Fibroblast of mammary gland (primary cell): ENCODE measurements at regions not wholly inside any gene's neighbourhood (a gene's known extent, or its start where the extent isn't known, plus 50 kb on each side); places are given as distances from the start of the nearest gene placed in this dataset.

Experiments
- DNase-seq: peaks from one replicate; pipeline ENCODE4 v3.0.0-alpha.2; 2010; ENCODE audit warnings: low read depth
- H3K4me3 ChIP-seq: 2 replicates; pipeline ENCODE4 v1.5.1; 2011; ENCODE audit warnings: low read depth, mild to moderate bottlenecking, low read length, moderate library complexity; ENCODE audit not compliant: control insufficient read depth
- TF ChIP-seq, protein P1 (sequence below): conservative IDR thresholded peaks from 2 replicates; pipeline ENCODE4 v1.5.1; 2011; ENCODE audit warnings: low read depth, low read length, inconsistent platforms; ENCODE audit not compliant: control insufficient read depth, insufficient read depth

DNA sequence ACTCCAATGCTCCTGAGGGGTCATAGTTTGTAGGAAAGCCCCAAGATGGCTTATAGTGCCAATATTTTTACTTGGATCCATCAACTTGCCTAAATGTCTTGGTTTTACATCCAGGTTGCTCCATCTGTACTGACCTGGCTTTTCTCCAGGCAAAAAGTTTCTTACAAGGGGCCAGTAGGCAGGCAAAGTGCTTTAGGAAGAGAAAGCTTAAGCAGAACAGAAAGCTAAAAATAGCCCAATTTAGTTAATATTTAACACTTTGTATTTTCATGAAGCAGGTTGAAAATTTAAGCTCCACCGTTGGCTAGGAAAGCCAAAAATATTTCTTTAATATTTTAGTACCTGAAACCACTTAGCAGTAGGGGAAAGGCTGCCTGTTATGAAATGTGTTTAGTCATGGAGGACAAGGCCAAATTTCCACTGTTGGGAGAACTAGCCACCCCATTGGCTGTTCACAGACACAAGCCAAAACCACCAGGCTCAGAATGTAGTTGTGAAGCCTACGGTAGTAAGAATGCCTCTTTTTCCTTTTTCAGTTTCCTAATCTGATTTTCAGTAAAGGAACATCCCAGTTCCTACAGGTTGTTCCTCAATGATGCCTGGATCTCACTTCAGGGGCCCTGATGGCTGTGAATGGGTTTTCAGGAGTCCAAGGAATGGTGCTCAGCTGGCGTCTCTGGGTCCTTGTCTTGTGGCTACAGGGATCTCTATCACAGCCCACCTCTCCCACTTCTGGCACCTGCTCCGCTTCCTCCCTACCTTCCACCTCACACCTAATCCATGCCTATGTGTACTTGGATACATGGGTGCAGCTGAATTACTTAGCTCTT, 324.8 kb downstream of the PMP22 start:
- TF ChIP-seq, protein P1, sequence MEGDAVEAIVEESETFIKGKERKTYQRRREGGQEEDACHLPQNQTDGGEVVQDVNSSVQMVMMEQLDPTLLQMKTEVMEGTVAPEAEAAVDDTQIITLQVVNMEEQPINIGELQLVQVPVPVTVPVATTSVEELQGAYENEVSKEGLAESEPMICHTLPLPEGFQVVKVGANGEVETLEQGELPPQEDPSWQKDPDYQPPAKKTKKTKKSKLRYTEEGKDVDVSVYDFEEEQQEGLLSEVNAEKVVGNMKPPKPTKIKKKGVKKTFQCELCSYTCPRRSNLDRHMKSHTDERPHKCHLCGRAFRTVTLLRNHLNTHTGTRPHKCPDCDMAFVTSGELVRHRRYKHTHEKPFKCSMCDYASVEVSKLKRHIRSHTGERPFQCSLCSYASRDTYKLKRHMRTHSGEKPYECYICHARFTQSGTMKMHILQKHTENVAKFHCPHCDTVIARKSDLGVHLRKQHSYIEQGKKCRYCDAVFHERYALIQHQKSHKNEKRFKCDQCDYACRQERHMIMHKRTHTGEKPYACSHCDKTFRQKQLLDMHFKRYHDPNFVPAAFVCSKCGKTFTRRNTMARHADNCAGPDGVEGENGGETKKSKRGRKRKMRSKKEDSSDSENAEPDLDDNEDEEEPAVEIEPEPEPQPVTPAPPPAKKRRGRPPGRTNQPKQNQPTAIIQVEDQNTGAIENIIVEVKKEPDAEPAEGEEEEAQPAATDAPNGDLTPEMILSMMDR = no peak
- DNase-seq = peak; percentile 84
- H3K4me3 ChIP-seq = no peak overlapping the region

GRCh38 chr17:14935845-14936485, 329.2 kb downstream of the PMP22 start:
- no peak for DNase-seq
- TF ChIP-seq, protein P1 = no peak
- no peak overlapping the region for H3K4me3 ChIP-seq

GRCh38 chr17:14935139-14935841, 329.8 kb downstream of the PMP22 start:
- H3K4me3 ChIP-seq = no peak overlapping the region
- peak; percentile 13 for DNase-seq
- TF ChIP-seq, protein P1 = peak; percentile 1

- H3K4me3 ChIP-seq = no peak overlapping the region
- no peak for DNase-seq
- TF ChIP-seq, protein P1 = no peak
These were observed 331.4 kb downstream of the PMP22 start for GRCh38 chr17:14933676-14934075.

DNA sequence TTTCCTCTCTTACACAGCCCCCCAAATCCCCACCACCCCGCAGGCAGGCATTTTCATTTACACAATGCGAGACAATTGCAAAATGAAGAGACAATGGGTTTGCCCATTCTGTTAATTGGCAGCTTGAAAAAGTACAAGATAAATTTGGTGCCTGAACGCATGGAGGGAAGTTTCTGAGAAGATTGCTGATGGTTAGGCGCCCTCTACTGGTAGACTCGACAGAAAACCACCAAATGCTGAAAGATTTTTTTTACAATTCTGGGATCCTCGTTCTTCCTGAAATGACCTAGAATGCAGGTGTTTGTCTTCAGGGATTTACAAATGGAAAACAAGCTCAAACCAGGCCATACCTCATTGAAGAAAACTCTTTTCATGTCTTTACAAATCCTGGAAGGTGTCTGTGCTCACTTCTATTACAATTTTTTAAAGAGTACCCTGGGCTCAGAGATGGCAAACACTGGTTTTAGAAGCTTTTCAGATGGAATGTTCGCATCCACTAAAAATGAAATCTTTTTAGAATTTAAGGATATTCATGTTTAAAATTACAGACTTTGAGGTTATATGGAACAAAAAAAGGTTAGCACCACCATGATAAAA, 338.5 kb downstream of the PMP22 start:
- peak; percentile 84 for DNase-seq
- TF ChIP-seq, protein P1 = peak; percentile 79
- no peak overlapping the region for H3K4me3 ChIP-seq

DNA sequence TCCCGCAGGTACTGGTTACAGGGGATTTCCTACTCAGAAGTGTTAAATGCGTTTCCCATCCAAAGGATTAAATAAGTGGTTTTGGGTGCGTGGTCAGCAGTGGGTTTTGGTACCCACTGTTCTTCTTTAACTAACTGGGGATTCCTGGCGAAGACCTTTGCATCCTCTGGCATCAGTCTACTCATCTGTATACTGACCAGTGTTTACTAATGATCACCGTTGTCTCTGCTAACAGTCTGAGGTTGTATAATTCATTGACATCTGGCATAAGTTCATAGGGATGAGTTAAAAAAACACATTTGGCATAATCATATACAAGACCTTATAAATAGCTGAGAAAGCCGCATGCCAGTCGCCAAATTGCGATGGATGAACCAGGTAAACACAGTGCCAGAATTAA, 339.1 kb downstream of the PMP22 start:
- H3K4me3 ChIP-seq = no peak overlapping the region
- DNase-seq = no peak

More for the DNA sequence above, 339.1 kb downstream of the PMP22 start:
- TF ChIP-seq, protein P1 = no peak
